ENCODE measurements at regions not wholly inside any gene's neighbourhood (a gene's known extent, or its start where the extent isn't known, plus 50 kb on each side); places are given as distances from the start of the nearest gene placed in this dataset.

GRCh38 chr17:77877036-77877435 lies 81.5 kb upstream of the TNRC6C start:
- TF ChIP-seq CTCF (IDR thresholded peaks at IDR 0.05): no peak
- ChIA-PET CTCF (interaction anchor here (1.2 kb wide), 1 partner anchor 9 kb away, joined by 3 read pairs; no protein-coding TSS in a partner anchor), POLR2A (interaction anchor here (0.6 to 2.1 kb wide), 4 partner anchors 33 to 385 kb away, joined by 3 to 13 read pairs (median 6); partner anchors contain the start of gene TNRC6C)
- Mint-ChIP-seq H3K27me3 (peaks cover 9% of the 10 kb centered on the region), H3K4me1 (peaks cover 70% of the 10 kb centered on the region), H3K4me3 (no peak overlapping the region), H3K36me3 (ENCODE audit: low read depth) (peaks cover 7% of the 10 kb centered on the region), H3K27ac (no peak overlapping the region), H3K9me3 (peaks cover 8% of the 10 kb centered on the region)
- DNase-seq (no peak), ATAC-seq (ENCODE audit: low read depth) (no peak)
- intact Hi-C loops (cut with micrococcal nuclease): no loop called here

- Mint-ChIP-seq H3K27ac (no peak overlapping the region), H3K4me3 (no peak overlapping the region), H3K9me3 (peaks cover 8% of the 10 kb centered on the region), H3K4me1 (peaks cover 77% of the 10 kb centered on the region), H3K36me3 (ENCODE audit: low read depth) (peaks cover 7% of the 10 kb centered on the region), H3K27me3 (peaks cover 9% of the 10 kb centered on the region)
- ATAC-seq (ENCODE audit: low read depth) (no peak), DNase-seq (no peak)
- no peak for TF ChIP-seq CTCF (IDR thresholded peaks at IDR 0.05)
- intact Hi-C loops (cut with micrococcal nuclease): no loop called here
- ChIA-PET POLR2A (interaction anchor here (0.8 to 2.1 kb wide), 3 partner anchors 8 to 80 kb away, joined by 6 to 13 read pairs (median 7); partner anchors contain the start of gene TNRC6C), CTCF (interaction anchor here (1.1 to 1.2 kb wide), 2 partner anchors 8 to 9 kb away, joined by 3 read pairs; no protein-coding TSS in a partner anchor)
Observed at GRCh38 chr17:77877646-77878355, 80.7 kb upstream of the TNRC6C start.

- Mint-ChIP-seq H3K4me1 (peaks cover 84% of the 10 kb centered on the region), H3K4me3 (no peak overlapping the region), H3K36me3 (ENCODE audit: low read depth) (peaks cover 7% of the 10 kb centered on the region), H3K27me3 (peaks cover 9% of the 10 kb centered on the region), H3K9me3 (peaks cover 8% of the 10 kb centered on the region), H3K27ac (no peak overlapping the region)
- ATAC-seq (ENCODE audit: low read depth): no peak
- TF ChIP-seq CTCF (IDR thresholded peaks at IDR 0.05): no peak
- intact Hi-C loops (cut with micrococcal nuclease): no loop called here
- ChIA-PET CTCF (no interaction called here), POLR2A (interaction anchor here (0.6 to 6.0 kb wide), 3 partner anchors 10 to 558 kb away, joined by 3 to 132 read pairs (median 7); partner anchors contain the start of gene TNRC6C)
- peak; percentile 15 for DNase-seq
Observed at GRCh38 chr17:77879226-77879895, 79.1 kb upstream of the TNRC6C start.

- Mint-ChIP-seq H3K36me3 (ENCODE audit: low read depth) (peaks cover 7% of the 10 kb centered on the region), H3K4me1 (peaks cover 84% of the 10 kb centered on the region), H3K27ac (no peak overlapping the region), H3K27me3 (peaks cover 9% of the 10 kb centered on the region), H3K4me3 (no peak overlapping the region), H3K9me3 (peaks cover 8% of the 10 kb centered on the region)
- ChIA-PET POLR2A (interaction anchor here (2.1 to 6.0 kb wide), 3 partner anchors 10 to 78 kb away, joined by 22 to 132 read pairs (median 85); partner anchors contain the start of gene TNRC6C), CTCF (interaction anchor here (2.1 kb wide), 1 partner anchor 10 kb away, joined by 10 read pairs; no protein-coding TSS in a partner anchor)
- no peak for DNase-seq
- TF ChIP-seq CTCF (IDR thresholded peaks at IDR 0.05): no peak
- intact Hi-C loops (cut with micrococcal nuclease): loop anchor here (5.0 to 10.0 kb wide), 3 partner anchors 38 to 555 kb away; no protein-coding TSS in a partner anchor
- no peak for ATAC-seq (ENCODE audit: low read depth)
Observed at GRCh38 chr17:77879896-77880280, 78.6 kb upstream of the TNRC6C start.

All from activated B cell treated with CpG ODN at 0.5 μM for 24 hours (primary cell).